ENCODE measurements at regions not wholly inside any gene's neighbourhood (a gene's known extent, or its start where the extent isn't known, plus 50 kb on each side); places are given as distances from the start of the nearest gene placed in this dataset.

- Histone ChIP-seq H3K9ac (ENCODE audit: insufficient read depth in 1 of 2, low read length in 2 of 2) (no peak overlapping the region), H3K36me3 (ENCODE audit: control insufficient read depth in 4 of 4, insufficient read depth in 4 of 4, low read length in 4 of 4) (no peaks in the 10 kb centered on the region), H3K27me3 (ENCODE audit: control insufficient read depth in 3 of 3, insufficient read depth in 3 of 3, low read length in 2 of 3) (no peaks in the 10 kb centered on the region), H3K4me3 (no peak overlapping the region), H3K27ac (ENCODE audit: low read depth in 1 of 2, low read length in 1 of 2) (no peak overlapping the region), H3K4me1 (ENCODE audit: control insufficient read depth in 5 of 5, insufficient read depth in 5 of 5, low read length in 5 of 5) (peaks cover 0 to 26% (median 0%) of the 10 kb centered on the region in 5 donors), H3K9me3 (ENCODE audit: control insufficient read depth in 4 of 4, insufficient read depth in 3 of 4, low read length in 3 of 4) (peaks cover 0 to 5% (median 0%) of the 10 kb centered on the region in 4 donors)
- DNase-seq (no peak), ATAC-seq (ENCODE audit: insufficient read depth, low FRiP score) (no peak)
- WGBS, 2 donors: 89 to 94% methylated on average over 19 to 20 of the region's 20 CpGs
- no peak for TF ChIP-seq CTCF (IDR thresholded peaks at IDR 0.05; ENCODE audit: control extremely low read depth, extremely low read depth)
Observed at GRCh38 chr10:131746241-131746711, 154.5 kb upstream of the PPP2R2D start.

GRCh38 chr10:131746785-131747184, 154.0 kb upstream of the PPP2R2D start:
- no peak for TF ChIP-seq CTCF (IDR thresholded peaks at IDR 0.05; ENCODE audit: control extremely low read depth, extremely low read depth)
- Histone ChIP-seq H3K27me3 (ENCODE audit: control insufficient read depth in 3 of 3, insufficient read depth in 3 of 3, low read length in 2 of 3) (no peaks in the 10 kb centered on the region), H3K9me3 (ENCODE audit: control insufficient read depth in 4 of 4, insufficient read depth in 3 of 4, low read length in 3 of 4) (peaks cover 0 to 5% (median 0%) of the 10 kb centered on the region in 4 donors), H3K4me1 (ENCODE audit: control insufficient read depth in 5 of 5, insufficient read depth in 5 of 5, low read length in 5 of 5) (peaks cover 0 to 29% (median 0%) of the 10 kb centered on the region in 5 donors), H3K36me3 (ENCODE audit: control insufficient read depth in 4 of 4, insufficient read depth in 4 of 4, low read length in 4 of 4) (no peaks in the 10 kb centered on the region), H3K4me3 (no peak overlapping the region), H3K27ac (ENCODE audit: low read depth in 1 of 2, low read length in 1 of 2) (no peak overlapping the region), H3K9ac (ENCODE audit: insufficient read depth in 1 of 2, low read length in 2 of 2) (no peak overlapping the region)
- ATAC-seq (ENCODE audit: insufficient read depth, low FRiP score) (no peak), DNase-seq (no peak)
- 85 to 90% methylated on average over 1 of the region's 1 CpG for WGBS, 2 donors

GRCh38 chr10:131747251-131747650, 153.6 kb upstream of the PPP2R2D start:
- Histone ChIP-seq H3K36me3 (ENCODE audit: control insufficient read depth in 4 of 4, insufficient read depth in 4 of 4, low read length in 4 of 4) (no peaks in the 10 kb centered on the region), H3K4me3 (no peak overlapping the region), H3K27me3 (ENCODE audit: control insufficient read depth in 3 of 3, insufficient read depth in 3 of 3, low read length in 2 of 3) (no peaks in the 10 kb centered on the region), H3K9ac (ENCODE audit: insufficient read depth in 1 of 2, low read length in 2 of 2) (no peak overlapping the region), H3K4me1 (ENCODE audit: control insufficient read depth in 5 of 5, insufficient read depth in 5 of 5, low read length in 5 of 5) (peaks cover 0 to 29% (median 0%) of the 10 kb centered on the region in 5 donors), H3K9me3 (ENCODE audit: control insufficient read depth in 4 of 4, insufficient read depth in 3 of 4, low read length in 3 of 4) (peaks cover 0 to 5% (median 0%) of the 10 kb centered on the region in 4 donors), H3K27ac (ENCODE audit: low read depth in 1 of 2, low read length in 1 of 2) (no peak overlapping the region)
- no peak for TF ChIP-seq CTCF (IDR thresholded peaks at IDR 0.05; ENCODE audit: control extremely low read depth, extremely low read depth)
- no peak for DNase-seq
- no peak for ATAC-seq (ENCODE audit: insufficient read depth, low FRiP score)
- WGBS, 2 donors: 87 to 93% methylated on average over 16 of the region's 16 CpGs

GRCh38 chr10:131747791-131748190, 153.0 kb upstream of the PPP2R2D start:
- no peak for TF ChIP-seq CTCF (IDR thresholded peaks at IDR 0.05; ENCODE audit: control extremely low read depth, extremely low read depth)

More at GRCh38 chr10:131747791-131748190, 153.0 kb upstream of the PPP2R2D start:
- Histone ChIP-seq H3K9ac (ENCODE audit: insufficient read depth in 1 of 2, low read length in 2 of 2) (no peak overlapping the region), H3K9me3 (ENCODE audit: control insufficient read depth in 4 of 4, insufficient read depth in 3 of 4, low read length in 3 of 4) (peaks cover 0 to 5% (median 0%) of the 10 kb centered on the region in 4 donors), H3K4me1 (ENCODE audit: control insufficient read depth in 5 of 5, insufficient read depth in 5 of 5, low read length in 5 of 5) (peaks cover 0 to 28% (median 0%) of the 10 kb centered on the region in 5 donors), H3K27ac (ENCODE audit: low read depth in 1 of 2, low read length in 1 of 2) (no peak overlapping the region), H3K36me3 (ENCODE audit: control insufficient read depth in 4 of 4, insufficient read depth in 4 of 4, low read length in 4 of 4) (no peaks in the 10 kb centered on the region), H3K27me3 (ENCODE audit: control insufficient read depth in 3 of 3, insufficient read depth in 3 of 3, low read length in 2 of 3) (no peaks in the 10 kb centered on the region), H3K4me3 (no peak overlapping the region)
- ATAC-seq (ENCODE audit: insufficient read depth, low FRiP score): no peak
- DNase-seq: no peak
- 88 to 92% methylated on average over 11 of the region's 11 CpGs for WGBS, 2 donors
